Embryonic facial prominence (tissue), 1 donor: ENCODE measurements at regions not wholly inside any gene's neighbourhood (a gene's known extent, or its start where the extent isn't known, plus 50 kb on each side); places are given as distances from the start of the nearest gene placed in this dataset.

Source experiments
- DNase-seq: peaks from one replicate; pipeline ENCODE4 v3.0.0-alpha.2; 2016; ENCODE audit errors: extremely low spot score

- DNase-seq, result no peak
Observed at GRCh38 chr1:95370691-95371562, 136.9 kb downstream of the RWDD3 start.

GRCh38 chr1:95371666-95372282, 137.8 kb downstream of the RWDD3 start:
- DNase-seq, result no peak

GRCh38 chr1:95375174-95375573, 141.2 kb downstream of the RWDD3 start:
- no peak for DNase-seq

- no peak for DNase-seq
Observed at GRCh38 chr1:95380909-95381308, 146.9 kb downstream of the RWDD3 start.

GRCh38 chr1:95382000-95382786, 148.2 kb downstream of the RWDD3 start:
- DNase-seq, result no peak

GRCh38 chr1:95383111-95383510, 149.1 kb downstream of the RWDD3 start:
- DNase-seq, result no peak

- no peak for DNase-seq
Observed at GRCh38 chr1:95384567-95384966, 150.6 kb downstream of the RWDD3 start.

- DNase-seq, result no peak
Observed at GRCh38 chr1:95386371-95386770, 152.4 kb downstream of the RWDD3 start.

- no peak for DNase-seq
Observed at GRCh38 chr1:95386915-95387314, 152.9 kb downstream of the RWDD3 start.

- DNase-seq, result no peak
Observed at GRCh38 chr1:95388031-95388430, 154.0 kb downstream of the RWDD3 start.

GRCh38 chr1:95393434-95393833, 159.4 kb downstream of the RWDD3 start:
- DNase-seq, result no peak

GRCh38 chr1:95396557-95396956, 162.5 kb downstream of the RWDD3 start:
- no peak for DNase-seq

- DNase-seq, result no peak
Observed at GRCh38 chr1:95402780-95403179, 168.8 kb downstream of the RWDD3 start.

- no peak for DNase-seq
Observed at GRCh38 chr1:95406279-95406678, 172.3 kb downstream of the RWDD3 start.

GRCh38 chr1:95407131-95407885, 173.3 kb downstream of the RWDD3 start:
- DNase-seq, result no peak

GRCh38 chr1:95407886-95408291, 173.9 kb downstream of the RWDD3 start:
- no peak for DNase-seq

- DNase-seq, result no peak
Observed at GRCh38 chr1:95408507-95409136, 174.6 kb downstream of the RWDD3 start.

GRCh38 chr1:95409276-95409675, 175.3 kb downstream of the RWDD3 start:
- no peak for DNase-seq

GRCh38 chr1:95409901-95410300, 175.9 kb downstream of the RWDD3 start:
- DNase-seq, result no peak

GRCh38 chr1:95415146-95415545, 181.1 kb downstream of the RWDD3 start:
- no peak for DNase-seq

GRCh38 chr1:95426772-95427171, 192.8 kb downstream of the RWDD3 start:
- DNase-seq, result no peak
